ENCODE measurements at regions not wholly inside any gene's neighbourhood (a gene's known extent, or its start where the extent isn't known, plus 50 kb on each side); places are given as distances from the start of the nearest gene placed in this dataset.
A peak's percentile ranks its signal among the peaks of the same experiment; 100 is the strongest.
"Not testable (repeated sequence)": the region's sequence is repeated elsewhere in the genome, so short reads cannot be mapped to it uniquely, and the experiment has no call there.

DNA sequence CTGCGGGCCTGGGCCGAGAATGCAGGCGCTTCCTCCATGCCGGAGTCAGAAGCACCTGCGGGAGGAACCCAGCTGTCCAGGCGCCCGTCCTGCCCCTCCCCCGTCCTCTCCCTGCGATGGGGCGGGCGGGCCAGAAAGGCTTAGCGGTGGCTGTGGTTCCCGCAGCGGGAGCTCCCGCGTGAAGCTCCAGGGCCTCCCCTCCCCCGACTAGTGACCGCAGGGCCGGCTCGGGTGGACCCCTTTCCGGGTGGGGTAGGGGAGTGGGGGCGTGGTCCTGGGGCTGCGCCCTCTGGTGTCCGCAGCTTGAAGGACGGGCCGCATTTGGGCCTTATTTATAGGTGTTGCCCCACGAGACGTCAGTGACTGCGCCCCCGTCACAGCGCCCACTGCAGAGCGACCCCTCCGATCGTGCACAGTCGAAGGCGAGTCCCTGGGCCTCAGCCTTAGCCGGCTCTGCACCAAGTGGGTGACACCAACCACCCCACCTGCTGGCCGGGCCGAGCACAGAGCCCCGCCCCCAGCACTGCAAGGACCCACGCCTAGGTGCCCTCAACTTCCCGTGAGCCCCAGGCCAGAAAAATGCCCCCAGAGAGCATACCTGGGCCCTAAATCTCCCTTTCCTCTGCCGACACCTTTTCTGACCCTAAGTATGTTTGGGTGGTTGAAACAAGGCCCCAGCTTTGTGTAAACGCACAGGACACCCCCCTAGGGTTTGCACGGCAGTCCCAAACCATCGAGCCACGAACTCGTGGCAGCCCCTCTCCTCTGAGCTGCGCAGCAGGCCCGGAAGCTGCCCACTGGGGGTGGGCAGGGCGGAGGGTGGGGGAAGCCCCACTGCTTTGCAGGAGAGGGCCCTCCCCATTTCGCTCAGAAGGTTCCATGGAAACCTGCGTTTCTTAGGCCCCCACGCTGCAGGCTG is 252.4 kb downstream of the ANKRD30B start:
- in situ Hi-C loops (cut with HindIII; ENCODE audit: extremely low pct_ligation_motif_present, low pct_unique_long_range_greater_than_20kb), result not testable (repeated sequence)

DNA sequence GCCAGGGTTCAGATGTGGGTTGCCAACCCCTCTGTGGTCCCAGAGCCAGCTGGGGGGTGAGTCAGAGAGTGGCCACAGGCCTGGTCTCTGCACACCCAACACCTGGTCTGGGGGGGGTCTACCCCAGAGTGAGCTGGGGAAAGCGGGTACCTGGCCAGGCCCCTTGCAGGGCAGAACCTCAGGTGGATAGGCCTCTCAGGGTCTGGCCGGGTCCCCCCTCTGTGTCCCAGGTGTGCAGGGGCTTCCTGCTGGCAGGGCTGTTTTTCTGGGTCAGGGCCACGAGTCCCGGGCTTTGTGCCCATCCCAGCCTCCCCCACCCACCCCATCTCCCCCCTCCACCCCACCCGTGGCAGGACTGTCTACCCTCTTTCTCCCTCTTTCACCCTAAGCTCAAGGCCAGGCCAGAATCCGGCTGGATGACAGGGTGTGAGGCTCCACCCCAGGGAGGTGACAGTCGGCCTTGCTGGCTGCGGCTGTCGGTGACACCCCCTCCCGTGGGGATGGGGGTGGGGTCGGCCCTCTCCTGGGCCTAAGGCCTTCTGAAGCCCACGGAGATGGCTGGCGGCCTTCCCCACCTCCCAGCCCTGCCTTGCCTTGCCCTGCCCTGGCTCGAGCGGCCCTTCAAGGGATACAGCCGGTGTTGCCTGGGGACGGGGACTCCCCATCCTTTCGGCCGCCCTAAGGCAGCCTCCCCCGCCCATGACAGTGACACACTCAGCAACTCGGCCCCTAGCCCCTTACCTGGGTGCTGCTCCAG is 253.2 kb downstream of the ANKRD30B start:
- DNase-seq (ENCODE audit: low spot score); in situ Hi-C loops (cut with HindIII; ENCODE audit: extremely low pct_ligation_motif_present, low pct_unique_long_range_greater_than_20kb): not testable (repeated sequence)

More for the DNA sequence above, 252.4 kb downstream of the ANKRD30B start:
- CTCF ChIA-PET (ENCODE audit: low intra/inter-chr PET ratio, low total read pairs); H3K27ac ChIP-seq (ENCODE audit: extremely low read length, insufficient read depth, low read length); H3K36me3 ChIP-seq (replicated peaks in 1 of 2; ENCODE audit: control insufficient read depth in 1 of 2, insufficient read depth in 2 of 2, low read length in 2 of 2); FAIRE-seq; H2AFZ ChIP-seq (ENCODE audit: low read length); H3K4me3 ChIP-seq (replicated peaks in 1 of 3; ENCODE audit: insufficient read depth in 1 of 3, low read depth in 2 of 3, low read length in 3 of 3); DNase-seq (ENCODE audit: low spot score); H3K27me3 ChIP-seq (ENCODE audit: control insufficient read depth in 1 of 2, insufficient read depth in 2 of 2, low read length in 2 of 2); BruUV-seq (replicated peaks); intact Hi-C loops (cut with micrococcal nuclease; ENCODE audit: unreplicated experiment); H3K4me1 ChIP-seq (ENCODE audit: insufficient read depth, low read length); POLR2A ChIA-PET; H3K9ac ChIP-seq (ENCODE audit: insufficient read depth, low read depth, low read length); H3K4me2 ChIP-seq (ENCODE audit: low read depth, low read length); H3K79me2 ChIP-seq (ENCODE audit: insufficient read depth, low read length); H4K20me1 ChIP-seq (ENCODE audit: insufficient read depth, low read length): not testable (repeated sequence)
- peak; percentile 39; the same call in 2 of the 3 replicates for ATAC-seq
- peaks cover 14% of the 10 kb centered on the region; the same call in 1 of the 2 replicates for H3K9me3 ChIP-seq (ENCODE audit: low read length)
- WGBS (ENCODE audit: low lambda C conversion rate), result 88% methylated on average over 9 of the region's 54 CpGs

DNA sequence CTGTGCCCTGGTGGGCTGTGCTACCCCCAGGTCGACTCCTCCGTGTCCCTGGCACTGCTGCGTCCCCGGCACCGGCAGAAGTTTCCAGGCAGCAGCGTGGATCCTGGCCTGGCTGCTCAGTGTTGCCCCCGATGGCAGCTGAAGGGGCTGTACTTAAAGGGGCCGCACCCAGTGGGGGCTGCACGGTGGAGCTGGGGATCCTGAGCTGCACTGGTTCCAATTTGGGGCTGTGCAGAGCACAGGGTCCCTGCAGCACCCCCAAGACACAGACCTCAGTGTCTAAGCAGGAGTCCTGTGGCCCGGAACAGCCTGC is 253.8 kb downstream of the ANKRD30B start:
- BruUV-seq (replicated peaks); H3K4me2 ChIP-seq (ENCODE audit: low read depth, low read length); H3K4me3 ChIP-seq (replicated peaks in 1 of 3; ENCODE audit: insufficient read depth in 1 of 3, low read depth in 2 of 3, low read length in 3 of 3); H2AFZ ChIP-seq (ENCODE audit: low read length); CTCF ChIA-PET (ENCODE audit: low intra/inter-chr PET ratio, low total read pairs); FAIRE-seq; H3K36me3 ChIP-seq (replicated peaks in 1 of 2; ENCODE audit: control insufficient read depth in 1 of 2, insufficient read depth in 2 of 2, low read length in 2 of 2); H4K20me1 ChIP-seq (ENCODE audit: insufficient read depth, low read length); H3K27me3 ChIP-seq (ENCODE audit: control insufficient read depth in 1 of 2, insufficient read depth in 2 of 2, low read length in 2 of 2); H3K79me2 ChIP-seq (ENCODE audit: insufficient read depth, low read length); H3K27ac ChIP-seq (ENCODE audit: extremely low read length, insufficient read depth, low read length); DNase-seq (ENCODE audit: low spot score); POLR2A ChIA-PET; H3K9ac ChIP-seq (ENCODE audit: insufficient read depth, low read depth, low read length); H3K9me3 ChIP-seq (ENCODE audit: low read length); H3K4me1 ChIP-seq (ENCODE audit: insufficient read depth, low read length); in situ Hi-C loops (cut with HindIII; ENCODE audit: extremely low pct_ligation_motif_present, low pct_unique_long_range_greater_than_20kb); intact Hi-C loops (cut with micrococcal nuclease; ENCODE audit: unreplicated experiment): not testable (repeated sequence)
- ATAC-seq, result peak; percentile 24; the same call in 2 of the 3 replicates
- 15% methylated on average over 8 of the region's 10 CpGs for WGBS (ENCODE audit: low lambda C conversion rate)

More for the DNA sequence above, 253.2 kb downstream of the ANKRD30B start:
- H3K9ac ChIP-seq (ENCODE audit: insufficient read depth, low read depth, low read length); H3K4me1 ChIP-seq (ENCODE audit: insufficient read depth, low read length); H3K79me2 ChIP-seq (ENCODE audit: insufficient read depth, low read length); FAIRE-seq; H3K27me3 ChIP-seq (ENCODE audit: control insufficient read depth in 1 of 2, insufficient read depth in 2 of 2, low read length in 2 of 2); H2AFZ ChIP-seq (ENCODE audit: low read length); H3K36me3 ChIP-seq (replicated peaks in 1 of 2; ENCODE audit: control insufficient read depth in 1 of 2, insufficient read depth in 2 of 2, low read length in 2 of 2); H4K20me1 ChIP-seq (ENCODE audit: insufficient read depth, low read length); BruUV-seq (replicated peaks); H3K4me2 ChIP-seq (ENCODE audit: low read depth, low read length); CTCF ChIA-PET (ENCODE audit: low intra/inter-chr PET ratio, low total read pairs); POLR2A ChIA-PET; H3K4me3 ChIP-seq (replicated peaks in 1 of 3; ENCODE audit: insufficient read depth in 1 of 3, low read depth in 2 of 3, low read length in 3 of 3); H3K27ac ChIP-seq (ENCODE audit: extremely low read length, insufficient read depth, low read length); ATAC-seq; intact Hi-C loops (cut with micrococcal nuclease; ENCODE audit: unreplicated experiment): not testable (repeated sequence)
- H3K9me3 ChIP-seq (ENCODE audit: low read length), result peaks cover 12% of the 10 kb centered on the region; the same call in 1 of the 2 replicates
- 13% methylated on average over 9 of the region's 21 CpGs for WGBS (ENCODE audit: low lambda C conversion rate)

DNA sequence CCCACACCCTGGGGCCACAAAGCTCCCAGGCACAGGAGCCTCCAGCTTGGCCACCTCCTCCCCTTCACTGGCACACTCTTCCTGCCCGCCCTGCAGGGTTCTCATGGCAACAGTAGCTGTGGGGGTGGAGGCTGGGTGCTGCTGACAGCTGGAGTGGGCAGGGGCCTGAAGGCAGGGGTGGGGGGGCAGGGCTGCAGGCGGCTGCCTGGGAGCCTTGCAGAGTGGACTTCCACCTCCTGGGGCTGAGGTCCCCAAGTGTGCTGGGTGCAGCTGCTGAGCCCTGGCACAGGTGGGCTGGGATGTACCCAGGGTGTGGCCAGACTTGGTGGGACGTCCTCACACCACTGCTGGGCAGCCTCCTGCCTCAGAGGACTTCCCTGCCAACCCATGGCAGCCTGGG is 254.8 kb downstream of the ANKRD30B start:
- H3K36me3 ChIP-seq (replicated peaks in 1 of 2; ENCODE audit: control insufficient read depth in 1 of 2, insufficient read depth in 2 of 2, low read length in 2 of 2); BruUV-seq (replicated peaks); intact Hi-C loops (cut with micrococcal nuclease; ENCODE audit: unreplicated experiment); DNase-seq (ENCODE audit: low spot score); in situ Hi-C loops (cut with HindIII; ENCODE audit: extremely low pct_ligation_motif_present, low pct_unique_long_range_greater_than_20kb); H3K9ac ChIP-seq (ENCODE audit: insufficient read depth, low read depth, low read length); H3K27ac ChIP-seq (ENCODE audit: extremely low read length, insufficient read depth, low read length); H3K4me2 ChIP-seq (ENCODE audit: low read depth, low read length); FAIRE-seq; POLR2A ChIA-PET; CTCF ChIA-PET (ENCODE audit: low intra/inter-chr PET ratio, low total read pairs); H3K4me1 ChIP-seq (ENCODE audit: insufficient read depth, low read length); ATAC-seq; H4K20me1 ChIP-seq (ENCODE audit: insufficient read depth, low read length); H3K9me3 ChIP-seq (ENCODE audit: low read length); H2AFZ ChIP-seq (ENCODE audit: low read length); H3K4me3 ChIP-seq (replicated peaks in 1 of 3; ENCODE audit: insufficient read depth in 1 of 3, low read depth in 2 of 3, low read length in 3 of 3); H3K27me3 ChIP-seq (ENCODE audit: control insufficient read depth in 1 of 2, insufficient read depth in 2 of 2, low read length in 2 of 2); H3K79me2 ChIP-seq (ENCODE audit: insufficient read depth, low read length): not testable (repeated sequence)
- WGBS (ENCODE audit: low lambda C conversion rate), result no CpG with 5 or more reads among the region's 3 CpGs
